MM.1S (cell line): ENCODE measurements at regions not wholly inside any gene's neighbourhood (a gene's known extent, or its start where the extent isn't known, plus 50 kb on each side); places are given as distances from the start of the nearest gene placed in this dataset.
"Not testable (repeated sequence)": the region's sequence is repeated elsewhere in the genome, so short reads cannot be mapped to it uniquely, and the experiment has no call there.

Source experiments
- CTCF ChIP-seq: fragments of 300-600 bp; sonication (generic); IDR thresholded peaks from 2 replicates; pipeline ENCODE4 v1.5.1; 2016; ENCODE audit warnings: antibody characterized with exemption, low read length, mixed read lengths
- EZH2 ChIP-seq: fragments of 300-600 bp; sonication (generic); optimal IDR thresholded peaks from 2 replicates; pipeline ENCODE3; 2017; ENCODE audit warnings: low read depth, mild to moderate bottlenecking, antibody characterized with exemption, low read length, mixed read lengths

GRCh38 chr9:110005521-110005920, 202.4 kb downstream of the C9orf152 start:
- not testable (repeated sequence) for TF ChIP-seq CTCF, EZH2
